ENCODE measurements at regions not wholly inside any gene's neighbourhood (a gene's known extent, or its start where the extent isn't known, plus 50 kb on each side); places are given as distances from the start of the nearest gene placed in this dataset.
A peak's percentile ranks its signal among the peaks of the same experiment; 100 is the strongest.

GRCh38 chr4:166318810-166319525, 445.9 kb downstream of the TLL1 start:
- Histone ChIP-seq H3K4me3 (replicated peaks; ENCODE audit: low read depth, low read length) (no peak overlapping the region), H3K27me3 (replicated peaks; ENCODE audit: control insufficient read depth, insufficient read depth, low read length) (no peaks in the 10 kb centered on the region), H3K36me3 (ENCODE audit: control insufficient read depth, insufficient read depth, low read length) (no peaks in the 10 kb centered on the region)
- no peak for TF ChIP-seq CTCF (IDR thresholded peaks at IDR 0.05; ENCODE audit: insufficient read depth, low read length, poor library complexity, severe bottlenecking)
- DNase-seq (ENCODE audit: extremely low read depth, insufficient read length) = no peak

- Histone ChIP-seq H3K36me3 (ENCODE audit: control insufficient read depth, insufficient read depth, low read length) (no peaks in the 10 kb centered on the region), H3K27me3 (replicated peaks; ENCODE audit: control insufficient read depth, insufficient read depth, low read length) (no peaks in the 10 kb centered on the region), H3K4me3 (replicated peaks; ENCODE audit: low read depth, low read length) (no peak overlapping the region)
- no peak for DNase-seq (ENCODE audit: extremely low read depth, insufficient read length)
- no peak for TF ChIP-seq CTCF (IDR thresholded peaks at IDR 0.05; ENCODE audit: insufficient read depth, low read length, poor library complexity, severe bottlenecking)
Observed at GRCh38 chr4:166323250-166323649, 450.2 kb downstream of the TLL1 start.

GRCh38 chr4:166324321-166324720, 451.3 kb downstream of the TLL1 start:
- DNase-seq (ENCODE audit: extremely low read depth, insufficient read length) = no peak
- TF ChIP-seq CTCF (IDR thresholded peaks at IDR 0.05; ENCODE audit: insufficient read depth, low read length, poor library complexity, severe bottlenecking) = peak; percentile 49

GRCh38 chr4:166335256-166335938, 462.4 kb downstream of the TLL1 start:
- DNase-seq (ENCODE audit: extremely low read depth, insufficient read length) = no peak
- Histone ChIP-seq H3K27me3 (replicated peaks; ENCODE audit: control insufficient read depth, insufficient read depth, low read length) (no peaks in the 10 kb centered on the region), H3K4me3 (replicated peaks; ENCODE audit: low read depth, low read length) (no peak overlapping the region), H3K36me3 (ENCODE audit: control insufficient read depth, insufficient read depth, low read length) (no peaks in the 10 kb centered on the region)
- TF ChIP-seq CTCF (IDR thresholded peaks at IDR 0.05; ENCODE audit: insufficient read depth, low read length, poor library complexity, severe bottlenecking) = no peak

More at GRCh38 chr4:166324321-166324720, 451.3 kb downstream of the TLL1 start:
- Histone ChIP-seq H3K27me3 (replicated peaks; ENCODE audit: control insufficient read depth, insufficient read depth, low read length) (no peaks in the 10 kb centered on the region), H3K4me3 (replicated peaks; ENCODE audit: low read depth, low read length) (no peak overlapping the region), H3K36me3 (ENCODE audit: control insufficient read depth, insufficient read depth, low read length) (no peaks in the 10 kb centered on the region)

GRCh38 chr4:166341992-166342391, 469.0 kb downstream of the TLL1 start:
- Histone ChIP-seq H3K4me3 (replicated peaks; ENCODE audit: low read depth, low read length) (no peak overlapping the region), H3K36me3 (ENCODE audit: control insufficient read depth, insufficient read depth, low read length) (no peaks in the 10 kb centered on the region), H3K27me3 (replicated peaks; ENCODE audit: control insufficient read depth, insufficient read depth, low read length) (no peaks in the 10 kb centered on the region)
- no peak for TF ChIP-seq CTCF (IDR thresholded peaks at IDR 0.05; ENCODE audit: insufficient read depth, low read length, poor library complexity, severe bottlenecking)
- no peak for DNase-seq (ENCODE audit: extremely low read depth, insufficient read length)

All from GM06990 (cell line).